ENCODE measurements at regions not wholly inside any gene's neighbourhood (a gene's known extent, or its start where the extent isn't known, plus 50 kb on each side); places are given as distances from the start of the nearest gene placed in this dataset.

- DNase-seq (ENCODE audit: extremely low read depth in 1 of 4, low spot score in 3 of 4): no peak
- no peak for FAIRE-seq
- H3K4me2 ChIP-seq (ENCODE audit: insufficient read depth, low read length): no peak overlapping the region
- no peaks in the 10 kb centered on the region; a peak in 1 of 5 replicates for H3K27me3 ChIP-seq (ENCODE audit: control insufficient read depth in 2 of 2, insufficient read depth in 2 of 2, low read length in 2 of 2)
- no peaks in the 10 kb centered on the region for H3K79me2 ChIP-seq (ENCODE audit: control insufficient read depth, insufficient read depth, low read length)
- BruUV-seq (replicated peaks): no TSS peak
- H3K27ac ChIP-seq (ENCODE audit: extremely low read depth, low read depth, low read length): no peak overlapping the region
- no peak overlapping the region for H3K9ac ChIP-seq (ENCODE audit: insufficient read depth in 1 of 2, low read depth in 2 of 2, low read length in 2 of 2)
- H3K9me3 ChIP-seq (replicated peaks; ENCODE audit: control insufficient read depth, insufficient read depth, low read depth, low read length): no peaks in the 10 kb centered on the region; the same call in 1 of the 2 replicates
- no peak overlapping the region for H2AFZ ChIP-seq (ENCODE audit: low read depth, low read length)
- ChIA-PET POLR2A (interaction anchor here (0.6 to 1.2 kb wide), 3 partner anchors 10 to 351 kb away, joined by 3 read pairs; no protein-coding TSS in a partner anchor), CTCF (ENCODE audit: low intra/inter-chr PET ratio) (no interaction called here)
- peaks cover 4% of the 10 kb centered on the region for H3K9me1 ChIP-seq (ENCODE audit: control insufficient read depth, insufficient read depth, low read length)
- no peaks in the 10 kb centered on the region for H3K4me1 ChIP-seq (replicated peaks in 1 of 2; ENCODE audit: control insufficient read depth in 2 of 2, insufficient read depth in 2 of 2, low read length in 2 of 2)
- no peak for ATAC-seq
- no peaks in the 10 kb centered on the region; the same call in 1 of the 2 replicates for H4K20me1 ChIP-seq (replicated peaks; ENCODE audit: control insufficient read depth, insufficient read depth, low read length)
- in situ Hi-C loops (cut with MboI): no loop called here
- no peaks in the 10 kb centered on the region for H3K36me3 ChIP-seq (ENCODE audit: control insufficient read depth, insufficient read depth, low read length)
- intact Hi-C loops (cut with micrococcal nuclease): no loop called here
- no peak overlapping the region for H3K4me3 ChIP-seq
- under 1% methylated on average over 9 of the region's 9 CpGs for WGBS (ENCODE audit: insufficient coverage, low coverage, missing lambda C conversion rate)
- no peak for TF ChIP-seq ESRRB (CRISPR knock-in tag; IDR thresholded peaks at IDR 0.05; ENCODE audit: borderline replicate concordance)
- TF ChIP-seq RBFOX2 (IDR thresholded peaks at IDR 0.05; ENCODE audit: low read depth, low read length): no peak
- no peak for TF ChIP-seq HOMEZ (CRISPR knock-in tag; IDR thresholded peaks at IDR 0.05)
- TF ChIP-seq HBP1 (CRISPR knock-in tag; IDR thresholded peaks at IDR 0.05): no peak
- no peak for TF ChIP-seq E2F4 (CRISPR knock-in tag; IDR thresholded peaks at IDR 0.05; ENCODE audit: low read depth)
- no peak for TF ChIP-seq CEBPG (CRISPR knock-in tag; IDR thresholded peaks at IDR 0.05)
- TF ChIP-seq CEBPG (tag; conservative IDR thresholded peaks at IDR 0.05 in 1 of 2, IDR thresholded peaks at IDR 0.05 in 1 of 2): peak in 1 of 2 experiments; percentile 35; a peak in 1 of 4 replicates
- no peak for TF ChIP-seq E4F1 (CRISPR knock-in tag; IDR thresholded peaks at IDR 0.05; ENCODE audit: borderline replicate concordance)
- no peak for TF ChIP-seq MLLT1 (IDR thresholded peaks at IDR 0.05)
- 0 out of 2 replicates have a peak, but pooled peaks have one; percentile 26 for TF ChIP-seq L3MBTL2 (IDR thresholded peaks at IDR 0.05)
- no peak for TF ChIP-seq ZNF165 (CRISPR knock-in tag; IDR thresholded peaks at IDR 0.05; ENCODE audit: borderline replicate concordance)
- TF ChIP-seq ZNF551 (CRISPR knock-in tag; IDR thresholded peaks at IDR 0.05): no peak
Observed at GRCh38 chr15:70234256-70234905, 136.7 kb upstream of the TLE3 start.
